Type B pancreatic cell (in vitro differentiated cells): ENCODE measurements at regions not wholly inside any gene's neighbourhood (a gene's known extent, or its start where the extent isn't known, plus 50 kb on each side); places are given as distances from the start of the nearest gene placed in this dataset.
"Not testable (repeated sequence)": the region's sequence is repeated elsewhere in the genome, so short reads cannot be mapped to it uniquely, and the experiment has no call there.

Source experiments
- DNase-seq: peaks from one replicate; pipeline ENCODE4 v3.0.0; 2021; ENCODE audit warnings: mixed read lengths; ENCODE audit not compliant: unreplicated experiment; ENCODE audit errors: extremely low spot score
- H3K27ac Mint-ChIP-seq: 2 replicates; pipeline ENCODE4 v1.8.0; 2021; ENCODE audit warnings: mild to moderate bottlenecking, mixed read lengths
- H3K27me3 Mint-ChIP-seq: 2 replicates; pipeline ENCODE4 v1.8.0; 2021; ENCODE audit warnings: mixed read lengths
- H3K36me3 Mint-ChIP-seq: 2 replicates; pipeline ENCODE4 v1.8.0; 2021; ENCODE audit warnings: mixed read lengths
- H3K4me1 Mint-ChIP-seq: one replicate; pipeline ENCODE4 v1.8.0; 2021; ENCODE audit warnings: mixed read lengths; ENCODE audit not compliant: unreplicated experiment
- H3K4me3 Mint-ChIP-seq: 2 replicates; pipeline ENCODE4 v1.8.0; 2021; ENCODE audit warnings: mild to moderate bottlenecking, mixed read lengths
- H3K9me3 Mint-ChIP-seq: 2 replicates; pipeline ENCODE4 v1.8.0; 2021; ENCODE audit warnings: mixed read lengths
- TF ChIP-seq, protein P1 (sequence below): fragments of 200-600 bp; sonication (generic); conservative IDR thresholded peaks from 2 replicates; pipeline ENCODE4 v1.5.0; 2021; ENCODE audit warnings: antibody characterized with exemption, mild to moderate bottlenecking

DNA sequence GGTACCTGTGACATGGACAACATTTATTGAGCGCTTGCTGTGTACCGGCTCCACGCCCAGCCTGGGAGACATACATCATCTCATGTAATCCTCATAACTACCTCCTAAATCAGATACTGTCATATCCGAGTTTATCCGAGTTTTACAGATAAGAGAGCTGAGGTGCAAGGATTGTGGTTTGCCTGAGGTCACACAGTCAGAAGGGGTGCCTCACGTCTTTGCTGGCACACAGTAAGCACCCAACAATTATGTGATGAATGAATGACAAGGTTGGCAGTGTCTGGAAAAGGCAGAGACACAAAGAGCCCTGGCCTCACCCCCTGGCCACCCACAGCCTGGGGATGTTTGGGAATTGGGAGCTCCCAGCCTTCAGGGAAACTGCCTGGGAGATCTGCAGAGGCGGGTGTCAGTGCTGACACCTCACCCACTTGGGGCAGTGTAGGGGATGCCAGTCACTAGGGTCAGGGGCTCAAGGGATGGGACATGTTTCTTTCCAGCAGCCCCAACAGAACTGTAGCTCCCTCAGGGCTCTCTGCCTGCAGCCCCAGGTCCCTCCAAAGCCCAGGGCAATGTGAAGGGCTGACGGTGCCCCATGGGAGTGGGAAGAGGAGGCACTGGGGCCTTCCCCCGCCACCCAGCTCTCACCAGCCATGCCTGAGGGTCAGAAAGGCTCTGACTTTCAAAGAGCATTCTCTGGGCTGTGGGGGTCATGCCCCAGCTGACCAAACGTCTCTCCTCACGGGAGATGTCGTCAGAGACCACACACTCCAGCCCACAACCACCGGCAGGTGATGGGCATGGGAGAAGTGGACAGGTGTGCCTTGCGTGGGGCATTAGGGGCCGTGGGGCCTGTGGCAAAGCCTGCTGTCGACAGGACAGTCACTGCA lies 157.5 kb downstream of the ZFP36L2 start:
- Mint-ChIP-seq H3K36me3 (peaks cover 7% of the 10 kb centered on the region), H3K9me3 (peaks cover 13% of the 10 kb centered on the region), H3K27ac (no peak overlapping the region), H3K4me3 (no peak overlapping the region), H3K27me3 (no peaks in the 10 kb centered on the region), H3K4me1 (peaks cover 41% of the 10 kb centered on the region)
- no peak for DNase-seq
- TF ChIP-seq, protein P1, sequence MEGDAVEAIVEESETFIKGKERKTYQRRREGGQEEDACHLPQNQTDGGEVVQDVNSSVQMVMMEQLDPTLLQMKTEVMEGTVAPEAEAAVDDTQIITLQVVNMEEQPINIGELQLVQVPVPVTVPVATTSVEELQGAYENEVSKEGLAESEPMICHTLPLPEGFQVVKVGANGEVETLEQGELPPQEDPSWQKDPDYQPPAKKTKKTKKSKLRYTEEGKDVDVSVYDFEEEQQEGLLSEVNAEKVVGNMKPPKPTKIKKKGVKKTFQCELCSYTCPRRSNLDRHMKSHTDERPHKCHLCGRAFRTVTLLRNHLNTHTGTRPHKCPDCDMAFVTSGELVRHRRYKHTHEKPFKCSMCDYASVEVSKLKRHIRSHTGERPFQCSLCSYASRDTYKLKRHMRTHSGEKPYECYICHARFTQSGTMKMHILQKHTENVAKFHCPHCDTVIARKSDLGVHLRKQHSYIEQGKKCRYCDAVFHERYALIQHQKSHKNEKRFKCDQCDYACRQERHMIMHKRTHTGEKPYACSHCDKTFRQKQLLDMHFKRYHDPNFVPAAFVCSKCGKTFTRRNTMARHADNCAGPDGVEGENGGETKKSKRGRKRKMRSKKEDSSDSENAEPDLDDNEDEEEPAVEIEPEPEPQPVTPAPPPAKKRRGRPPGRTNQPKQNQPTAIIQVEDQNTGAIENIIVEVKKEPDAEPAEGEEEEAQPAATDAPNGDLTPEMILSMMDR: no peak

DNA sequence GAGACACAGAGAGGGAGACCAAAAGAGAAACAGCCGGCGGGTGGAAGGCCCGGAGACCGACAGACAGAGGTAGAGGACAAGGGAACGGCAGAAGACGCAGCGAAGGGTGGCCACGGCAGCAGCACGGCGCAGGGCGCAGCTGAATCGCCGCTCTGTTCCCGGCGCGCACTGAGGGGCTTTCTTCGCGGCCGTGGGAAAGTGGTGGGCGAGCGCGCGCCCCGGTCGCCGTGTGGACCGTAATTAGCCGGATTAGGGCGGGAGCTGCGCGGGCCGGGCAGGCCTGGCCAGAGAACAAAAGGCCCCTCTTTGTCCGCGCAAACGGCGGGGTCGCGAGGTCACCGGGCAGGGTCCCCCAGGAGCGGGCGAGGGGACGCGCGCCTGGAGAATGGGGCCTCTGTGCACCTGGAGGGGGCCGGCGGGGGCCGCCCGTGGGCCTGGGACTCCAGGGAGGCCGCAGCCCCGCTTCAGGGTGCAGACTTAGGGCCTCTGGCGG lies 158.3 kb downstream of the ZFP36L2 start:
- TF ChIP-seq, protein P1: no peak
- no peak overlapping the region for H3K4me3 Mint-ChIP-seq
- H3K9me3 Mint-ChIP-seq: peaks cover 9% of the 10 kb centered on the region
- H3K27ac Mint-ChIP-seq: peak overlapping the region; percentile 43
- no peaks in the 10 kb centered on the region for H3K27me3 Mint-ChIP-seq
- H3K36me3 Mint-ChIP-seq: peaks cover 7% of the 10 kb centered on the region
- DNase-seq: no peak
- peaks cover 33% of the 10 kb centered on the region for H3K4me1 Mint-ChIP-seq

DNA sequence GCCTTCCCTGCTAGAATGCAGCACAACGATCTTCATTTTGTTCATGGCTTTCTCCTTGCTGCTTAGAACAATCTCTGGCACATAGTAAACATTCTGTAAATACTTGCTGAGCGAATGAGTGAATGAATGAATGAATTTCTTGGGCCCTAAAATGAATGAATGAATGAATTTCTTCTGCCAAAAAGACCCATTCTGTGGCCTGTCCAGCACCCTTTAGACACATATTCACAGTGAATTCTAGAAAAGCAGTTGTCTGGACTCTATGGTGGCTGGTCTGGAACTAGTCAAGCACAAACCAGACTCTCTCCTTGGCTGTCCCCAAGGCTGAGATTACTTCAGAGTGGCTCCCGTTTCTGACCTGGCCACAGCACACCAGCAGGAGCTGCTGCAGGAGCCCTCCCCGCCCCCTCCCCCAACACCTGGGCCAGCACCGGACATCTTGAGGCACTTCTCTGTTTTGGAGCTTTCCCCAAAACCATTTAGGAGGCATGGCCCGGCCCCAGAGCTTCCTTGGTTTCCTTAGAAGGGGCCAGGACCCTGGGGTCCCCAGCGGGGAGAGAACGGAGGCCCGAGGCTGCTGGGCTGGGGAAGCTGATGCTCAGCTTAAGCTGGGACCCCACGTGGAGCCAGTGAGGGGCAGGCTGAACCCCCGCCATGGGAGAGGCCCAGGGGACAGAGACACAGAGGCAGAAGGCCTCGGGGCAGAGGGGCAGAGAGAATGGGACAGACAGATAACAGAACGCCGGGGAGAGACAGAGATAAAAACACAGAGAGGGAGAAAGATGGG lies 159.0 kb downstream of the ZFP36L2 start:
- no peak for DNase-seq
- Mint-ChIP-seq H3K36me3 (peaks cover 7% of the 10 kb centered on the region), H3K27me3 (no peaks in the 10 kb centered on the region), H3K4me3 (no peak overlapping the region), H3K27ac (peak overlapping the region; percentile 43), H3K4me1 (peaks cover 32% of the 10 kb centered on the region), H3K9me3 (peaks cover 9% of the 10 kb centered on the region)
- TF ChIP-seq, protein P1: no peak

DNA sequence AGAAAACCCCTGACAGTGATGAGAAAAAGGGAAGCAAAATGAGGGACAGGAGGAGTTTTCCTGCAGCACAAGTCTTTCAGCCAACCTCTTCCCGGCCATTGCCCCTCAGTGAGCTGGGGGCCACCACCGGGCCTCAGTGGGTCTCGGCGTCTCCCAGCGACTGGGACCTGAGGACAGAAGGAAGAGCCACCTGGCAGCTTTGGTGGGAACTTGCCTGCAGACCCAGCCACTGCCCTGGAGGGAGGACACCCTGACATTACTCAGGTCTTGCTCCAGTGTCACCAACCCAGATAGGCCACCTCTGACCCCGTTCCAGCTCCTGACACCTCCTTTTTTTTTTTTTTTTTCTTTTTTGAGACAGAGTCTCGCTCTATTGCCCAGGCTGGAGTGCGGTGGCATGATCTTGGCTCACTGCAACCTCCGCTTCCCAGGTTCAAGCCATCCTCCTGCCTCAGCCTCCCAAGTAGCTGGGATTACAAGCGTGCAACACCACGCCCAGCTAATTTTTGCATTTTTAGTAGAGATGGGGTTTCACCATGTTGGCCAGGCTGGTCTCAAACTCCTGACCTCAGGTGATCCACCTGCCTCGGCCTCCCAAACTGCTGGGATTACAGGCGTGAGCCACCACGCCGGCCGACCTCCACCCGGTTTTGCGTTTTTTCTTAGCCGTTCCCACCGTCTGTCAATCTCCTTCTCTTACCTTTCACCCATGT lies 159.7 kb downstream of the ZFP36L2 start:
- peaks cover 13% of the 10 kb centered on the region for H3K9me3 Mint-ChIP-seq
- H3K4me1 Mint-ChIP-seq: peaks cover 25% of the 10 kb centered on the region
- DNase-seq, H3K4me3 Mint-ChIP-seq, H3K27me3 Mint-ChIP-seq, H3K27ac Mint-ChIP-seq: not testable (repeated sequence)
- peaks cover 11% of the 10 kb centered on the region for H3K36me3 Mint-ChIP-seq

DNA sequence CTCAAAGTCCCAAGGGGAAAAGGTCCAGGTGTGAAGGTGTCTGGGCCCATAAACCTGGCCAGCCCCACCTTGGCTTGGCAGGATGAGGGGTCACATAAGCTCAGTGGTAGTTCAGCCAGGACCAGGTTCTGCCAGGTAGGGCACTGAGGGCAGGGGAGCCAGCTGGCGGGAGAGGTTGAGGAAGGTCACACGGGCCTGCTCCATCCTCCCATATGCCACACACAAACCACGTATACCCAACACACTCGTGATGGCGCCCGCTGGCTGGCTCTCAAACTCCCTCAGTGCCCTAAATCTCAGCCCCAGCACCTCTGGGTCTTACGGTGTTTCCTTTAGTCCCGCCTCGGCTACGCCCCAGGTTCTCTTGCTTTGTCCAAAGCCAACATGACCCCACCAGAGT lies 160.5 kb downstream of the ZFP36L2 start:
- Mint-ChIP-seq H3K27me3 (no peaks in the 10 kb centered on the region), H3K4me3 (no peak overlapping the region), H3K4me1 (peaks cover 16% of the 10 kb centered on the region), H3K9me3 (peaks cover 17% of the 10 kb centered on the region), H3K27ac (no peak overlapping the region), H3K36me3 (peaks cover 11% of the 10 kb centered on the region)
- DNase-seq: no peak
- TF ChIP-seq, protein P1: no peak
